HCT116 (cell line): ENCODE measurements at regions not wholly inside any gene's neighbourhood (a gene's known extent, or its start where the extent isn't known, plus 50 kb on each side); places are given as distances from the start of the nearest gene placed in this dataset.

ENCODE experiments used
- ATAC-seq: fragments of 200-7000 bp; cut with Tn5 transposase; 2 replicates; pipeline ENCODE4 v1.9.1; 2020; ENCODE audit warnings: mild to moderate bottlenecking, moderate library complexity
- BruUV-seq: library from RNA; stranded (reverse); fragments of 400-500 nt; replicated peaks from 2 replicates; lab custom pipeline; 2021; lab: Mats Ljungman, UMichigan
- CTCF ChIA-PET: fragments of 300-600 bp; sonication (Branson Sonifier 250); formaldehyde crosslinking; loops from one replicate; lab custom pipeline; 2021; ENCODE audit warnings: antibody characterized with exemption; lab: Charles Lee
- POLR2A ChIA-PET: fragments of 300-600, 350-600 bp; sonication (Branson Sonifier 250); formaldehyde crosslinking; loops from one replicate; lab custom pipeline; 2021; ENCODE audit warnings: antibody characterized with exemption; lab: Charles Lee
- RAD21 ChIA-PET, 2 experiments: fragments of 300-600 bp; sonication (Branson Sonifier 250); formaldehyde crosslinking; loops; one replicate each; lab custom pipeline; 2023; ENCODE audit warnings: low total read pairs in 2 of 2; ENCODE audit not compliant: uncharacterized antibody in 2 of 2, unreplicated experiment in 2 of 2, low non-redundant PET in 1 of 2; lab: Charles Lee
- DNase-seq: peaks from one replicate; pipeline ENCODE4 v3.0.0-alpha.2; 2010; ENCODE audit warnings: low read depth, low spot score
- H2AFZ ChIP-seq: fragments of 200-600 bp; shearing (Covaris generic), sonication (generic); 2 replicates; pipeline ENCODE4 v1.6.1; 2017; ENCODE audit warnings: low read depth, mixed run types, mixed read lengths, antibody characterized with exemption, low read length; ENCODE audit not compliant: poor library complexity, severe bottlenecking
- H3K27ac ChIP-seq: 2 replicates; pipeline ENCODE4 v1.5.1; 2012; ENCODE audit warnings: low read depth, low read length
- H3K27me3 ChIP-seq: fragments of 200-600 bp; sonication (generic); 2 replicates; pipeline ENCODE4 v1.6.1; 2016; ENCODE audit warnings: mixed run types, low read length, mixed read lengths; ENCODE audit not compliant: insufficient read depth
- H3K36me3 ChIP-seq, 2 experiments: fragments of 200-500 bp in 1 of 2; fragments of 200-600 bp in 1 of 2; sonication (Bioruptor generic) in 1 of 2; sonication (generic) in 1 of 2; 2 replicates each; pipeline versions ENCODE4 v1.5.1 to v1.6.1; 2014 to 2016; ENCODE audit warnings: low read length in 2 of 2, inconsistent platforms in 1 of 2, mixed read lengths in 1 of 2, mixed run types in 1 of 2; ENCODE audit not compliant: insufficient read depth in 2 of 2, control insufficient read depth in 1 of 2
- H3K4me1 ChIP-seq, 2 experiments: fragments of 200-600 bp in 1 of 2; sonication (generic) in 1 of 2; 2 replicates each; pipeline versions ENCODE4 v1.5.1 to v1.6.1; 2012 to 2017; ENCODE audit warnings: low read length in 2 of 2, inconsistent platforms in 1 of 2, mild to moderate bottlenecking in 1 of 2, mixed read lengths in 1 of 2, mixed run types in 1 of 2, moderate library complexity in 1 of 2; ENCODE audit not compliant: insufficient read depth in 2 of 2, control insufficient read depth in 1 of 2
- H3K4me2 ChIP-seq: fragments of 200-600 bp; sonication (generic); 2 replicates; pipeline ENCODE4 v1.6.1; 2017; ENCODE audit warnings: mixed run types, low read length, mixed read lengths
- H3K4me3 ChIP-seq, 2 experiments: fragments of 200-600 bp in 1 of 2; sonication (generic) in 1 of 2; replicated peaks in 1 of 2; 2 replicates each; pipeline ENCODE4 v1.5.1; 2011 to 2016; ENCODE audit warnings: low read length in 2 of 2, control low read depth in 1 of 2, low read depth in 1 of 2, mild to moderate bottlenecking in 1 of 2, mixed read lengths in 1 of 2, mixed run types in 1 of 2
- H3K79me2 ChIP-seq: fragments of 200-600 bp; sonication (generic); 2 replicates; pipeline ENCODE4 v1.6.1; 2017; ENCODE audit warnings: mild to moderate bottlenecking, mixed run types, low read length, moderate library complexity, mixed read lengths; ENCODE audit not compliant: insufficient read depth
- H3K9ac ChIP-seq: fragments of 200-600 bp; sonication (generic); 2 replicates; pipeline ENCODE4 v1.6.1; 2016; ENCODE audit warnings: low read length, mixed read lengths
- H3K9me2 ChIP-seq: fragments of 200-600 bp; sonication (generic), shearing (Covaris generic); 2 replicates; pipeline ENCODE4 v1.6.1; 2017; ENCODE audit warnings: mixed run types, mild to moderate bottlenecking, moderate library complexity; ENCODE audit not compliant: insufficient read depth
- H3K9me3 ChIP-seq, 2 experiments: fragments of 200-500 bp in 1 of 2; fragments of 200-600 bp in 1 of 2; sonication (Bioruptor generic) in 1 of 2; sonication (generic) in 1 of 2; 2 replicates each; pipeline ENCODE4 v1.6.1; 2014 to 2017; ENCODE audit warnings: low read length in 2 of 2, mixed read lengths in 2 of 2, inconsistent platforms in 1 of 2, low read depth in 1 of 2, mild to moderate bottlenecking in 1 of 2, mixed run types in 1 of 2, moderate library complexity in 1 of 2; ENCODE audit not compliant: control insufficient read depth in 1 of 2, insufficient read depth in 1 of 2
- H4K20me1 ChIP-seq: fragments of 200-600 bp; sonication (generic), shearing (Covaris generic); 2 replicates; pipeline ENCODE4 v1.6.1; 2017; ENCODE audit warnings: mixed run types, mild to moderate bottlenecking, moderate library complexity; ENCODE audit not compliant: insufficient read depth
- CBX3 ChIP-seq: IDR thresholded peaks from 2 replicates; pipeline ENCODE4 v1.6.1; 2012; ENCODE audit warnings: low read depth
- CEBPB ChIP-seq: IDR thresholded peaks from 2 replicates; pipeline ENCODE4 v1.6.1; 2012; ENCODE audit warnings: low read depth
- JUND ChIP-seq: IDR thresholded peaks from 2 replicates; pipeline ENCODE4 v1.6.1; 2012
- POLR2A ChIP-seq: IDR thresholded peaks from 2 replicates; pipeline ENCODE4 v1.7.0; 2011; ENCODE audit warnings: borderline replicate concordance; ENCODE audit not compliant: insufficient read depth, insufficient read length; ENCODE audit errors: extremely low read depth
- POLR2AphosphoS5 ChIP-seq: IDR thresholded peaks from 2 replicates; pipeline ENCODE4 v1.6.1; 2011; ENCODE audit warnings: mild to moderate bottlenecking, low read depth, low read length, moderate library complexity
- RAD21 ChIP-seq: IDR thresholded peaks from 2 replicates; pipeline ENCODE4 v1.6.1; 2012; ENCODE audit warnings: low read depth, mild to moderate bottlenecking
- REST ChIP-seq: IDR thresholded peaks from 2 replicates; pipeline ENCODE4 v1.6.1; 2012; ENCODE audit warnings: low read depth
- SIN3A ChIP-seq: IDR thresholded peaks from 2 replicates; pipeline ENCODE4 v1.6.1; 2012; ENCODE audit warnings: low read depth
- SP1 ChIP-seq: IDR thresholded peaks from 2 replicates; pipeline ENCODE4 v1.6.1; 2012; ENCODE audit warnings: low read depth
- YY1 ChIP-seq: IDR thresholded peaks from 2 replicates; pipeline ENCODE4 v1.6.1; 2011; ENCODE audit warnings: low read length, low read depth, moderate library complexity, mild to moderate bottlenecking; ENCODE audit not compliant: insufficient replicate concordance; ENCODE audit errors: extremely low read depth
- ZBTB33 ChIP-seq: IDR thresholded peaks from 2 replicates; pipeline ENCODE4 v1.6.1; 2011; ENCODE audit warnings: mild to moderate bottlenecking, low read length, moderate library complexity; ENCODE audit not compliant: insufficient replicate concordance; ENCODE audit errors: extremely low read depth
- intact Hi-C: fragments of 100-400 bp; cut with micrococcal nuclease; formaldehyde crosslinking; loops from 2 replicates; pipeline ENCODE4 v1.10.0; 2022
- TF ChIP-seq, protein P1 (sequence below): IDR thresholded peaks from 2 replicates; pipeline ENCODE4 v1.6.1; 2012

DNA sequence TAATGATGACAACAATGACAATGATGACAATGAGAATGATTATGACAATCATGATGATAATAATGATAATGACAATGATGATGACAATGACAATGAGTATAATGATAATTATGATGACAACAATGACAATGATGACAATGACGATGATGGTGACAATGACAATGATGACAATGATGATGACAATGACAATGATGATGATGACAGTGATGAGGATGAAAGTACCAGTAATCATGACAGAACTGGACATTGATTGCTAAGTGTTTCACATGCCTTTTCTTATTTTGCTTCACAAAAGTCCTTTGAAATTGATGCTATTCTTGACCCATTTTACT, 1106.0 kb upstream of the AUTS2 start:
- Histone ChIP-seq H3K36me3 (no peaks in the 10 kb centered on the region), H2AFZ (no peak overlapping the region), H3K4me3 (no peak overlapping the region), H3K27ac (no peak overlapping the region), H3K27me3 (no peaks in the 10 kb centered on the region), H3K4me2 (no peak overlapping the region), H3K4me1 (no peaks in the 10 kb centered on the region), H4K20me1 (no peaks in the 10 kb centered on the region), H3K9ac (no peak overlapping the region), H3K9me2 (no peaks in the 10 kb centered on the region), H3K79me2 (no peaks in the 10 kb centered on the region), H3K9me3 (peaks cover 0 to 23% of the 10 kb centered on the region in 2 experiments; a peak in 2 of 4 replicates)
- ChIA-PET CTCF (no interaction called here), RAD21 (no interaction called here), POLR2A (no interaction called here)
- no peak for DNase-seq
- intact Hi-C loops = no loop called here
- BruUV-seq = no TSS peak
- ATAC-seq = no peak
- no peak for TF ChIP-seq ZBTB33
- TF ChIP-seq, protein P1, sequence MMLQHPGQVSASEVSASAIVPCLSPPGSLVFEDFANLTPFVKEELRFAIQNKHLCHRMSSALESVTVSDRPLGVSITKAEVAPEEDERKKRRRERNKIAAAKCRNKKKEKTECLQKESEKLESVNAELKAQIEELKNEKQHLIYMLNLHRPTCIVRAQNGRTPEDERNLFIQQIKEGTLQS = no peak
- TF ChIP-seq JUND = no peak
- no peak for TF ChIP-seq POLR2A
- TF ChIP-seq CBX3 = no peak
- no peak for TF ChIP-seq CEBPB
- no peak for TF ChIP-seq SP1
- no peak for TF ChIP-seq POLR2AphosphoS5
- TF ChIP-seq RAD21 = no peak
- no peak for TF ChIP-seq SIN3A
- TF ChIP-seq YY1 = no peak
- TF ChIP-seq REST = no peak
